Neural cell (in vitro differentiated cells): ENCODE measurements at regions not wholly inside any gene's neighbourhood (a gene's known extent, or its start where the extent isn't known, plus 50 kb on each side); places are given as distances from the start of the nearest gene placed in this dataset.

Experiments used
- H2AFZ ChIP-seq: fragments of 200-600, 300-800 bp; sonication (generic), shearing (Covaris generic); 2 replicates; pipeline ENCODE4 v1.6.0; 2014; ENCODE audit warnings: low read depth, mild to moderate bottlenecking, antibody characterized with exemption, low read length, moderate library complexity
- H3F3A ChIP-seq: fragments of 200-600 bp; shearing (Covaris generic); 2 replicates; pipeline ENCODE4 v1.6.1; 2016; ENCODE audit warnings: mild to moderate bottlenecking, moderate library complexity, mixed read lengths, antibody characterized with exemption, low read length; ENCODE audit not compliant: insufficient read depth, poor library complexity, severe bottlenecking
- H3K27ac ChIP-seq: fragments of 200-600, 300-800 bp; sonication (generic), shearing (Covaris generic); 2 replicates; pipeline ENCODE4 v1.5.1; 2014; ENCODE audit warnings: mild to moderate bottlenecking, low read length, moderate library complexity
- H3K27me3 ChIP-seq: fragments of 300-800, 200-600 bp; sonication (generic), shearing (Covaris generic); 2 replicates; pipeline ENCODE4 v1.6.0; 2014; ENCODE audit warnings: mild to moderate bottlenecking, low read depth, low read length, moderate library complexity; ENCODE audit not compliant: insufficient read depth
- H3K36me3 ChIP-seq: fragments of 300-800, 200-600 bp; sonication (generic), shearing (Covaris generic); 2 replicates; pipeline ENCODE4 v1.5.1; 2014; ENCODE audit warnings: mild to moderate bottlenecking, antibody characterized with exemption, low read length, moderate library complexity; ENCODE audit not compliant: insufficient read depth
- H3K4me2 ChIP-seq: fragments of 300-800, 200-600 bp; sonication (generic), shearing (Covaris generic); 2 replicates; pipeline ENCODE4 v1.6.0; 2014; ENCODE audit warnings: mild to moderate bottlenecking, low read length
- H3K4me3 ChIP-seq: fragments of 300-800, 200-600 bp; sonication (generic), shearing (Covaris generic); 2 replicates; pipeline ENCODE4 v1.5.1; 2014; ENCODE audit warnings: mild to moderate bottlenecking, low read length, moderate library complexity
- H3K79me2 ChIP-seq: fragments of 200-600 bp; shearing (Covaris generic); replicated peaks from 2 replicates; pipeline ENCODE4 v1.6.0; 2014; ENCODE audit warnings: mild to moderate bottlenecking, low read length, moderate library complexity; ENCODE audit not compliant: insufficient read depth
- H3K9ac ChIP-seq: fragments of 300-800, 200-600 bp; sonication (generic), shearing (Covaris generic); 2 replicates; pipeline ENCODE4 v1.6.1; 2016; ENCODE audit warnings: mild to moderate bottlenecking, low read length, mixed read lengths
- H3K9me2 ChIP-seq: fragments of 200-600 bp; shearing (Covaris generic); 2 replicates; pipeline ENCODE4 v1.6.1; 2016; ENCODE audit warnings: mild to moderate bottlenecking, low read length, mixed read lengths; ENCODE audit not compliant: insufficient read depth
- H3K9me3 ChIP-seq: fragments of 200-600, 300-800 bp; sonication (generic), shearing (Covaris generic); 2 replicates; pipeline ENCODE4 v1.6.1; 2016; ENCODE audit warnings: mild to moderate bottlenecking, mixed run types, low read length, moderate library complexity, mixed read lengths
- H4K20me1 ChIP-seq: fragments of 200-600 bp; shearing (Covaris generic); 2 replicates; pipeline ENCODE4 v1.6.1; 2016; ENCODE audit warnings: mild to moderate bottlenecking, mixed run types; ENCODE audit not compliant: insufficient read depth
- EP300 ChIP-seq: fragments of 450-650 bp; conservative IDR thresholded peaks from 2 replicates; pipeline ENCODE4 v1.6.1; 2014; ENCODE audit warnings: antibody characterized with exemption, mild to moderate bottlenecking, moderate library complexity; ENCODE audit not compliant: poor library complexity, severe bottlenecking
- EZH2 ChIP-seq: fragments of 200-600, 300-800 bp; shearing (Covaris generic), sonication (generic); IDR thresholded peaks from 2 replicates; pipeline ENCODE4 v1.6.1; 2014; ENCODE audit warnings: antibody characterized with exemption, low read length, borderline replicate concordance, mild to moderate bottlenecking; ENCODE audit not compliant: insufficient read depth, poor library complexity, severe bottlenecking
- MXI1 ChIP-seq: fragments of 450-650 bp; conservative IDR thresholded peaks from 2 replicates; pipeline ENCODE4 v1.6.1; 2014; ENCODE audit warnings: antibody characterized with exemption, mild to moderate bottlenecking; ENCODE audit not compliant: poor library complexity, severe bottlenecking
- POLR2AphosphoS5 ChIP-seq: IDR thresholded peaks from 2 replicates; pipeline ENCODE4 v1.6.1; 2012
- RAD21 ChIP-seq: fragments of 450-650 bp; conservative IDR thresholded peaks from 2 replicates; pipeline ENCODE4 v1.6.1; 2014; ENCODE audit warnings: antibody characterized with exemption, mild to moderate bottlenecking, moderate library complexity
- SMC3 ChIP-seq: fragments of 450-650 bp; conservative IDR thresholded peaks from 2 replicates; pipeline ENCODE4 v1.6.1; 2014; ENCODE audit warnings: antibody characterized with exemption, mild to moderate bottlenecking, moderate library complexity; ENCODE audit not compliant: poor library complexity
- TAF1 ChIP-seq: IDR thresholded peaks from 2 replicates; pipeline ENCODE4 v1.6.1; 2012; ENCODE audit warnings: low read depth
- TF ChIP-seq, protein P1 (sequence below): IDR thresholded peaks from 2 replicates; pipeline ENCODE4 v1.6.1; 2012; ENCODE audit warnings: borderline replicate concordance
- TF ChIP-seq, protein P2 (sequence below): fragments of 450-650 bp; IDR thresholded peaks from 2 replicates; pipeline ENCODE4 v1.5.1; 2014; ENCODE audit warnings: antibody characterized with exemption, mild to moderate bottlenecking, moderate library complexity; ENCODE audit not compliant: poor library complexity, severe bottlenecking

DNA sequence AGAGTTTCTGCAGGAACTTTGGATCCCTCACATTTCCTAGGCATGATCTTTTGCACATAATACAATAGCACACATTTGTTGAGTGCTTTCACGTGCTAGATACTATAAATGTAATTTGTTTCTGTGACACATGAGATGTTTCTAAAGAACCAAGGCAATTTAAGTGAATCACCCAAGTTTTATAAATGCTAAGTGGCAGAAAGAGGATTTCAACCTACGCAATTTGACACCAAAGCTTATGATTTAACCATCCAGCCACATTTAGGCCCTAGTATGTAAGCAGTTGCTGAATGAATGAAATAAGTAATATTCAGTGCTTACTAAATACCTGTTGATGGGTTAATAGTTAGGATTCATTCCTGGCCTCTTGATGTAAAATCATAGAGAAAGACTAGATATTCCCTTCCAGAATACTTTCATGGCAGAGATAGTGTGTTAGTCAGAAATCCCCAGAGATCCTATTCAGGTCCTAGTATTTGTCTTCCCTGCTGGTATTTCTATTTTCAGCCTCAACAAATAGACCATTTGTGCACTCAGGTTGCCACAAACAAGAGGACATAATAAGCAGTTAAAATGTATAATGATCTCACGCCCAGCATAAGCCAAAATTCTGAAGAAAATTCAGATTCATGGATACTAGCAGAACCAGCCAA lies 572.6 kb downstream of the IPMK start:
- Histone ChIP-seq H3K4me2 (no peak overlapping the region), H3K27me3 (no peaks in the 10 kb centered on the region), H3K36me3 (no peaks in the 10 kb centered on the region), H2AFZ (no peak overlapping the region), H3K9ac (no peak overlapping the region), H3K4me3 (no peak overlapping the region), H4K20me1 (no peaks in the 10 kb centered on the region), H3K9me2 (no peaks in the 10 kb centered on the region), H3K9me3 (no peaks in the 10 kb centered on the region), H3K27ac (no peak overlapping the region), H3K79me2 (no peaks in the 10 kb centered on the region), H3F3A (no peaks in the 10 kb centered on the region)
- no peak for TF ChIP-seq EP300
- TF ChIP-seq, protein P1, sequence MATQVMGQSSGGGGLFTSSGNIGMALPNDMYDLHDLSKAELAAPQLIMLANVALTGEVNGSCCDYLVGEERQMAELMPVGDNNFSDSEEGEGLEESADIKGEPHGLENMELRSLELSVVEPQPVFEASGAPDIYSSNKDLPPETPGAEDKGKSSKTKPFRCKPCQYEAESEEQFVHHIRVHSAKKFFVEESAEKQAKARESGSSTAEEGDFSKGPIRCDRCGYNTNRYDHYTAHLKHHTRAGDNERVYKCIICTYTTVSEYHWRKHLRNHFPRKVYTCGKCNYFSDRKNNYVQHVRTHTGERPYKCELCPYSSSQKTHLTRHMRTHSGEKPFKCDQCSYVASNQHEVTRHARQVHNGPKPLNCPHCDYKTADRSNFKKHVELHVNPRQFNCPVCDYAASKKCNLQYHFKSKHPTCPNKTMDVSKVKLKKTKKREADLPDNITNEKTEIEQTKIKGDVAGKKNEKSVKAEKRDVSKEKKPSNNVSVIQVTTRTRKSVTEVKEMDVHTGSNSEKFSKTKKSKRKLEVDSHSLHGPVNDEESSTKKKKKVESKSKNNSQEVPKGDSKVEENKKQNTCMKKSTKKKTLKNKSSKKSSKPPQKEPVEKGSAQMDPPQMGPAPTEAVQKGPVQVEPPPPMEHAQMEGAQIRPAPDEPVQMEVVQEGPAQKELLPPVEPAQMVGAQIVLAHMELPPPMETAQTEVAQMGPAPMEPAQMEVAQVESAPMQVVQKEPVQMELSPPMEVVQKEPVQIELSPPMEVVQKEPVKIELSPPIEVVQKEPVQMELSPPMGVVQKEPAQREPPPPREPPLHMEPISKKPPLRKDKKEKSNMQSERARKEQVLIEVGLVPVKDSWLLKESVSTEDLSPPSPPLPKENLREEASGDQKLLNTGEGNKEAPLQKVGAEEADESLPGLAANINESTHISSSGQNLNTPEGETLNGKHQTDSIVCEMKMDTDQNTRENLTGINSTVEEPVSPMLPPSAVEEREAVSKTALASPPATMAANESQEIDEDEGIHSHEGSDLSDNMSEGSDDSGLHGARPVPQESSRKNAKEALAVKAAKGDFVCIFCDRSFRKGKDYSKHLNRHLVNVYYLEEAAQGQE = no peak
- TF ChIP-seq SMC3 = no peak
- TF ChIP-seq MXI1 = no peak
- no peak for TF ChIP-seq POLR2AphosphoS5
- TF ChIP-seq EZH2 = no peak
- TF ChIP-seq TAF1 = no peak
- TF ChIP-seq RAD21 = no peak
- TF ChIP-seq, protein P2, sequence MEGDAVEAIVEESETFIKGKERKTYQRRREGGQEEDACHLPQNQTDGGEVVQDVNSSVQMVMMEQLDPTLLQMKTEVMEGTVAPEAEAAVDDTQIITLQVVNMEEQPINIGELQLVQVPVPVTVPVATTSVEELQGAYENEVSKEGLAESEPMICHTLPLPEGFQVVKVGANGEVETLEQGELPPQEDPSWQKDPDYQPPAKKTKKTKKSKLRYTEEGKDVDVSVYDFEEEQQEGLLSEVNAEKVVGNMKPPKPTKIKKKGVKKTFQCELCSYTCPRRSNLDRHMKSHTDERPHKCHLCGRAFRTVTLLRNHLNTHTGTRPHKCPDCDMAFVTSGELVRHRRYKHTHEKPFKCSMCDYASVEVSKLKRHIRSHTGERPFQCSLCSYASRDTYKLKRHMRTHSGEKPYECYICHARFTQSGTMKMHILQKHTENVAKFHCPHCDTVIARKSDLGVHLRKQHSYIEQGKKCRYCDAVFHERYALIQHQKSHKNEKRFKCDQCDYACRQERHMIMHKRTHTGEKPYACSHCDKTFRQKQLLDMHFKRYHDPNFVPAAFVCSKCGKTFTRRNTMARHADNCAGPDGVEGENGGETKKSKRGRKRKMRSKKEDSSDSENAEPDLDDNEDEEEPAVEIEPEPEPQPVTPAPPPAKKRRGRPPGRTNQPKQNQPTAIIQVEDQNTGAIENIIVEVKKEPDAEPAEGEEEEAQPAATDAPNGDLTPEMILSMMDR = no peak

DNA sequence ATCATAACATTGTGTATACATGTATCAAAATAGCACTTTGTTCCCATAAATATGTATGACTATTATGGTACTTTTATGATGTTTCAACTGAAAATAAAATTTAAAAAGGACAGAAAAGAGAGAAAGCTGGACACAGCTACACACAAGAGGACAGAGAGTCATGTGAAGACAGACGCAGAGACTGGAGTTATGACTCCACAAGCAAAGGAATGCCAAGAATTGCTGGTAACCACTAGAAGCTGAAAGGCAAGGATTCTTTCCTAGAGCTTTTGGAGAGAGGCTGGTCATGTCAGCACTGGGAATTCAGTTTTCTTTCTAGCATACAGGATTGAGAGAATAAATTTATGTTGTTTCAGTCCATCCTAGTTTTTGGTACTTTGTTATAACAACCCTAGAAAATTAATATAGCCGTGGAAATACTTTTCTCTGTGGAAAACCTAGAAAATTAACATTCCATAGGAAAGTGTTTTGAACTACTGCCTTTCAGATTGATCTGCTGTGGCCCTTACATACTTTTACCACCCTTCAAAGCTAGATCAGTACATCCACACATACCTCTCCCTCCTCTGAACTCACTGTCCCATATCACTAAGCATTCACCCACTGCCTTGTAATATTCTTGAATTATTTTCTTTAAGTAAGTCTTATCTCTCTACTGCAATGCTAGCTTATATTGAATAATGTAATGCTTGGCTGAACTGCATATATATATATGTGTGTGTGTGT lies 575.3 kb downstream of the IPMK start:
- H3K27me3 ChIP-seq = no peaks in the 10 kb centered on the region
- H4K20me1 ChIP-seq = no peaks in the 10 kb centered on the region
- H3K79me2 ChIP-seq = no peaks in the 10 kb centered on the region
- H3K9me2 ChIP-seq = no peaks in the 10 kb centered on the region
- no peak overlapping the region for H3K4me3 ChIP-seq
- no peaks in the 10 kb centered on the region for H3K9me3 ChIP-seq
- no peak overlapping the region for H3K4me2 ChIP-seq
- H3K27ac ChIP-seq = no peak overlapping the region
- no peak overlapping the region for H3K9ac ChIP-seq
- TF ChIP-seq, protein P2 = no peak
- no peak for TF ChIP-seq MXI1
- TF ChIP-seq RAD21 = no peak
- no peak for TF ChIP-seq SMC3
- TF ChIP-seq EP300 = no peak
- TF ChIP-seq EZH2 = no peak
- TF ChIP-seq POLR2AphosphoS5 = no peak
- TF ChIP-seq TAF1 = no peak
- TF ChIP-seq, protein P1 = no peak
- H3F3A ChIP-seq = no peaks in the 10 kb centered on the region
- H3K36me3 ChIP-seq = no peaks in the 10 kb centered on the region
- H2AFZ ChIP-seq = no peak overlapping the region
